ENCODE measurements at regions not wholly inside any gene's neighbourhood (a gene's known extent, or its start where the extent isn't known, plus 50 kb on each side); places are given as distances from the start of the nearest gene placed in this dataset.

- DNase-seq, result peak; percentile 47
These were observed 131.2 kb downstream of the BUD13 start for GRCh38 chr11:116641561-116642045.

DNA sequence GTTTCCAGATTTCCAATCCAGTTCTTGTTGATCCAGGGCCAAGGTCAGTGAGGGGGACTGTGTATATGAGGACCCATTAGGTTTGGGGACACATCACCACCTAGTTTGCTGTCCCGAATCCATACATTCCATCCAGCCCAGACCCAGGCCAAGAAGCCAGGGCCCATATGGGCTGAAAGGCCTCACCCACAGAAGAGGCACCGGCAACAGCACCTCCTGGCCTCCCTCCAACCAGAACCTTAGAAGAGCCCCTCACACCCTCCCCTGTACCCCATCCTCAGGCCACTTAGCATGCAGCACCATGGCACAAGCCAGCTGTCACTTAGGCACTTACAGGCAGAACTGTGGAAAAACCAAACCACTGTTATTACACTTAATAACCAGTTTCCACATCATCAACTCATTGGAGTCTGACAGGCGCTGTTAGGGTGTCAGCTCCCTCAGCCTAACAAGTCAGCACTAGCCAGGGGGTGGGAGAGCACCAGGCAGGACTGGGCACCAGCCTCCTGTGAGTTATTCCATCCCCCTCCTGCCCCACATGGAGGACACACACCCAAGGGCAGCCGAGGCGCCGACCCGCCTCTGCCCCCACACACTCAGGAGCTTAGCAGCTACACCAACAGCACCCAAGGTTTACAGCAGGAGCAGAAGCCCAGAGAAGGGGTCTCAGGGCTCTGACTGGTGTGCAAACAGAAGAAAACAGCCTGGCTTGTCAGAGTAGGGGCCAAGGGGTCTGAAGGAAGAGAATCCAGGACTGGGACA, 132.0 kb downstream of the BUD13 start:
- DNase-seq, result no peak

DNA sequence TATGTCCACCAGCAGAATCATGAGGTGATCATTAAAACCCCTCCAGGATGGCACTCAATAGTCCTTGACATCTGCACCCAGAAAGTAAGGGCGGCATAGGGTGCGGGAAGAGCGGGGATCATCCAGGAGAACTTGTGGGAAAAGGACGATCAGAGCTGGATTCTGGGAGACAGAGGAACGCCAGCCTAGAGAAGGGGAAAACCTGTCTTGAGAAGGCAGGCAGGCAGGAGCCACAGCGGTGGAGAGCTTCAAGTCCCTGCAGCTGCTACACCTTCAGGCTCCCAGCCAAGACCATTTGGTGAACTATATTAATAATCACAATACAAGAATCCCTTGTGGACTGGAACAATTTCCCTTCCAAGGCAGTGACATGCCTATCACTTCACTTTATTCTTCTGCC, 134.3 kb downstream of the BUD13 start:
- no peak for DNase-seq

GRCh38 chr11:116637766-116638165, 135.0 kb downstream of the BUD13 start:
- DNase-seq, result no peak

DNA sequence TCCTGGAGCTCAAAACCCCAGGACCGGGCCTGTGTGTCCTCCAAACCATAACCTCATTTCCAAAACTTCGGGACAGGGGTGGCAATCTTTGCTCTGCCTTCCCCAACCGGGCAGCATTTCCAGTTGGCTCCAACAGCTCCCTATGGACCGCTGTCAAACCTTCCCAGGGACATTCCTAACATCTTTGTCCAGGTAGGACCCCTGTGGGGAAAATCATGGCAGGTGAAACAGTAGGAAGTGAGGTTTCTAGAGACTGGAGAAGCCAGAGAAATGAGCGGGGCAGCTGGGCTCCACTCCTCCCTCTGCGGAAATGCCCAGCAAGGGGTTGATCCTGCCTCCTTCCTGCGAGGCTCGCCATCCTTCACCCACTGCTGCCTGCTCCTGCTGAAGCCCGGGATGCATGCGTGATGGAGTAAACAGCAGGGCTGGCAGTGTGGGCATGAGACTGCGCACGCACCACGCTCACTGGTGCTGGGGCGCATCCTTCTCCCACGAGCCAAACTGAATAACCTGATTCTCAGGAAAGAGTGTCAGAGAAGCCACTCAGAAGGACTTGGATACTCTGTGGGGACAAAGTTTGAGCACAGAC, 136.4 kb downstream of the BUD13 start:
- no peak for DNase-seq

DNA sequence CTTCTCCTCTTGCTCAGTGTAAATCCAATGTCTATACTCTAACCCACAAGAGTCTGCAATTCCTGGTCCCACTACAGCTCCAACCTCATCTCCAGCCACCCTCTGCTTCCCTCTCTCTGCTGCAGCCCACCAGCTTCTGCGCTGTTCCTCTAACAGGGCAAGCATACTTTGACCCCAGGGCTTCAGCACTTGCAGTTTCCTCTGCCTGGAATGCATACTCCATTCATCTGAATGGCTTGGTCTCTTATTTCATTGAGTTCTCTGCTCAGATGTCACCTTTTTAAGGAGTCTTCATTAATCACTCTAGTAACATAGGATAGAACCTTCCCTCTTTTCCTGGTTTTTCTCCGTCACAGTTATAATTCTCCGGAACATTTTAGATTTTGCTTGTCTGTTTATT, 141.6 kb downstream of the BUD13 start:
- no peak for DNase-seq

DNA sequence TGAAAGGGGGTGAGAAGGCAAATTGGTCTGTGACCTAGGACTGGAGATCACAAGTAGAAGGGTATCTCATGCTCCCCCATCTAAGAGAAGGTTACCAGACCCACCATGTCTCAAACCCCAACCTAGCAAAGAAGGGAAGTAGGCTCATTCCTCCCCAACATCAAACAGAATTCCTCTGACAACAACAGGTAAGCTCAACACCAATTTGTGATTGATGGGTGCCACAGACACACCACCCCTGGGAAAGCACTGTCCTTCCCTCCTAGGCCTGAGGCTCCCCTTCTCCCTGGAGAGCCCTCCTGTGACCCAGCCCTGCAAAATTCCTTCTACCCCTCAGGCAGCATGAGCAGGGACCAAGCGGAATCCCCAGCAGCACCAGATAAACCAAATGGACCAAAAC, 154.3 kb downstream of the BUD13 start:
- DNase-seq, result no peak

DNA sequence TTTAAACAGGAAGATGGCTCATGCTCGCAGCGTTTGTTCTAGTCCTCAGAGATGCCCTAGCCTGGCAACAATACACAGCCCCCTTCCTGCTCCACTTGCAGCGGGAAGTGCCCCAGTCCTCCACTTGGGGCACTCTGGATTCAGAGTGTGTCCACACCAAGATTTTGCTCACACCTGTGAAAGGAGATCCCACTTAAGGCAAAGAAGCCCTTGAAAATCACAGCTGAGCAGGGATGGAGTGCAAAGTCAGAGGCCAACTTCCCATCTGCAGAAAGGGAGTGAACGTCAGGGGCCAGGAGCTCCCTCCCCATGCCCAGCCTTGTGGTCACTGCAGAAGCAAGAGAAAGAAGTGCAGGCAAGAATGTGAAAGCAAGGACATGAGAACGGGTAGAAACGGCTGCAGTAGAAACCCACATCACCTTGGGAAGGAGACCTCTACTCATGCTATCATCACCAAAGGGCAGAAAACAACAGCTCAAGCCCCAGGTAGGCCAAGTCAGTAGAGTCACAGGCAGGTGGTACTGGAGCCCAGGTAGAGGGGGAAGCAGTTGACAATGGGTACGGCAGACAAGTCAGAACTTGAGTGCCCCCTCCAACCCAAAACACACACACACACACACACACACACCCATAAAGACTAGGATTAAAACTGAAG, 157.4 kb downstream of the BUD13 start:
- DNase-seq, result no peak

DNA sequence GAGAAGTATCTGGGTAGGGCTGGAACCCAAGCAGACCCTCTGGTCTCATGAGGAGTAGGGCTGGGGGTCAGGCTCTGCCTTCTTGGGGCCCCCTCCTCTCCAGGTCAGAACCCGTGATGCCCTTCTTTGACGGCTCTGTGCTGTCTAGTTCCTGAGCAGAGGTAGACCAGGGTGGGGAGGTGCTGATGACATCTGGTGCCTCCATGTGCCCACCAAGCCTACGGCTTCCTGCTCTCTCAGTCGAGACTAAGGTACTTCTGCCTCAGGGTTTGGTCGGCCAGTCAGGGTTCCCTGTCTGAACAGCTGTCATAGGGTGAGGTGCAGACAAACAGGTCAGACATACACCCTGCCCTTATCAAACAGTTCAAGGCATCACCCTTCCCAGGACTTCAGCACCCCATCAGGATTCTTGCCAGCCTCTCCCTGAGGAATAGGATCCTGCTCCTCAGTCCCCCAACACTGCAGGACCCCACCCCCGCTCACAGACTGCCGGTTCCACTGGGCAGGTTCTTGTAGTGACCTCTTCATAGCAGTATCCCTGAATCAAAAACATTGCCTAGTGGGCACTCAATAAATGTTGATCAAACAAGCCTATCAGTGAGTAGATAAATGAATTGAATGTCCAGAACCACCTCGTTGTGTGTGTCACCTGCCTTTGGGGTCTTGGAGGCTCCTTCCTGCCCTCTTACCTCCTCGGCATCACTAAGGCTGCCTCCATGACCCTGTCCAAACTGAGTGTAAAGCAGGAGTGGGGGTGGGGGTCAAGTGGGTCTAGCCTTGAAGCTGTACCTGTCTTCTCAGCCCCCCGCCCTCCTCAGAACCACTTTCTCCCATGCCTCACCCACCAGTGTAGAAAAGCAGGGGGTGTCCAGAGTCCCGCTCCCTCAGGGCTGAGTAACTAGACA, 158.2 kb downstream of the BUD13 start:
- no peak for DNase-seq

DNA sequence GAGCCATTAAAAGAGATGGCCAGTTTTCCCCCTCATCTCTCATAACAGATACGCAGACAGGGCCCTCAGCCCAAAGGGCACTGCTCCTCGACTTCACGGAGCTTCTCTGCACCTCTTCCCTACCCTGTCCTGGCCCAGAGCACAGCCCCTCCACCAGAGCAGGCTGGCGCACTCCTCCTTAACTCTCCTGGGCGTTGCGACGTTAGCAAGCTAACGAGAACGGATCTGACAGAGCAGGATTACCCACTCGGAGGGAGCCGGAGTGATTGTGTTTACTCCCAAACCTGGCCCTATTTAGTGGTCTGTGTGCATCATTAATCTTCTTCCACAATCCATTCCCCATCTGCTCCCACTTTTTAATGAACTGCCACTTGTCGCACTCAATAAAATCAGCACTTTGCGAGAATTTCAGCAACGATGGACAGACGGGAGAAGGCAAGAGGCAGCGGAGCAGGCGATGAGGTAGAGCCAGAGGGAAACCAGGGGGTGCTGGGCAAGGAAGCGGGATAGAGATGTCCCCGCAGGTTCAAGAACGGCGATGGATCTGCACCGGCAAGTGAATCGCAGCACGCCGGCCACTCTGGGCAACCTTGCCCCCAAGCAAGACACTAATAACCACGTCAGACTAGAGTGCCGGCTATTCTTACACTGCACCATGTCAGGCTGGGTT, 159.4 kb downstream of the BUD13 start:
- no peak for DNase-seq

DNA sequence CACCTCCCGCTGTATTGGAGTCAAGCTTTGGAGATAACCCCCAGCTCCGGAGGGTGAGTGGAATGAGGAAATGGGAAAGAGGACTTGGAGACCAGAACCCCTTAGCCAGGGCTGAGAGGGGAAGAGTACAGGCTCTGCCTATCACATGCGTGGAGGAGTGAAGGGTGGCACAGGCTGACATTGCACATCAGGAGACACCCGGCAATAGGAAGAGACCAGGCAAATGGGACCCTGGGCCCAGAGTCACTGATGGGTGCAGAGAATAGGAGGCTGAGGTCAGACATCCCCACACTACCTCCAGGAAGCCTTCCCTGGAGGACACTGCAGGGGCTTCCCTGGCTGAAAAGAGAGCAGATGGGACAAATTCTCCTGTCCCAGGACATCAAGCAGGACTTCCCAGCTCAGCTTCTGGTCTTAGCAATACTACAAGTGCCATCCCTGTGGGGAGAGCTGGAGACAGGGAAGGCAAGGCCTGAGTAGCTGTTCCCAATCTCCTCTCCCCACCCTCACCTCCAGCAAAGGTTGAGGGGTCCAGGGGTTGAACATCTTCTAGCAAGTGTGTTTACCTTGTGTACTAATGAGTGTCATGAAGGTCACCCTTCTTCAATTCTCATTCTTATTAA, 160.7 kb downstream of the BUD13 start:
- no peak for DNase-seq

DNA sequence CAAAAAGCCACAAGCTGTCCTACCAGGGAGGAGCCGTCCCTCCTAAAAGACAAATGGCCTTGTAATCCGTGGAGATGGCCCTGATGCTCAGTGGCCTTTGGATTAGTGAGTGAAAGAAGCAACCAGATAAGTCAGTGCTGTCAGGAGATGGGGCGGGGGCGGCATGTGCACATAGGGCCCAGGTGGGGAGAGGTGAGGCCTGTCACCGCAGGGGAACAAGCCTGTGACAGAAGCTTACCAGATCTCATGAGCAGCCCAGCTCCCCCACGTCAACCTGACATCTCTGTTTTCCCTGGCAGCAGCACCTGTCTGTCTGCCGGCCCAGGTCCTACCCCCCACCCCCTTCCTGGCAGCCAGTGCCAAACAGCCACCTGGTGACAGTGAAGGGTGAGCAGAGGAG, 162.6 kb downstream of the BUD13 start:
- no peak for DNase-seq

DNA sequence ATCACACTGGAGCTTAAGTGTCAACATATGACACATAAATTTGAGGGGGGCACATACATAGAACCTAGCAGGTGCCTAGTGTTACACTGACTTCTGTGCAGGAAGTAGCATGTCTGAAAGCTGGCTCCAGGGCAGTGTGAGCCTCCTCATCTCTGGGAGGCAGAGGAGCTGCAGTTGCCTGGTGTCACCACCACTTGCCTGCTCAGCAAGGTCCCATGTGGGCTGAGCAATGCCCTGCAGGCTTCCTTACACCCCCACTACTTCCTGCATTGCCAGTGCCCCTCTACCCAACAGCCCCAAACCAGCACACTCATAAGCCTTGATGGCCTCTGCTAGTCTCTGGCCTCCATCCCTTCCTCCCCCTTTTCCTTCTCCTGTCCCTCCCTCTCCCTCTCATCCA, 165.8 kb downstream of the BUD13 start:
- DNase-seq, result no peak

GRCh38 chr11:116605543-116606459, 167.0 kb downstream of the BUD13 start:
- peak; percentile 84 for DNase-seq

DNA sequence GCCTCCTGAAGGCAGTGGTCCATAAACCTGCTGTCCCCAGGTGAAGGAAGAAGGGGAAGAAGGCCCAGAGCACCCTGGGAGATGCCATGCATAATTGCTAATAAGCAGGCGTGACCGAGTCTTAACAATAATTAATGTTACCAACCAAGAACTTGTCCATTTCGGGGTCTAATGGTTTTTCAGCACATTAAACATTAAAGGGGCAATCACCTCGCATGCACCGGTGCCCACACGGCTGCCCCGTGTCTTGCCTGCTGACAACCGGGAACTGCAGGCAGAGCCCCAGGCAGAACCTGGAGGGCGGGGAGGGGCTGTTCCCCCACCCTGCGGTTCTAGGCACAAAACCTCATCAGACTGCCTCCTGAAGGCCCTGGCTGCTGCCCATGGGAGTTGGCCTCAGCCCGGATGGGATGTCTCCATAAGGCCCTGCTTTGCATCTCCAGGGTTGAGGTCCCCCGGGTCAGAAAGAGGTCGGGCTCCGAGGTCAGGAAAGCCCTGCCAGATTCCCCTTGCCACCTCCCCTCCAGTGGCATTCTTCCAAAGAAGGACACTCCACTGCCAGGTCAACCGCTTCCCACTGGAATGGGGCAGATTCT, 169.0 kb downstream of the BUD13 start:
- no peak for DNase-seq

DNA sequence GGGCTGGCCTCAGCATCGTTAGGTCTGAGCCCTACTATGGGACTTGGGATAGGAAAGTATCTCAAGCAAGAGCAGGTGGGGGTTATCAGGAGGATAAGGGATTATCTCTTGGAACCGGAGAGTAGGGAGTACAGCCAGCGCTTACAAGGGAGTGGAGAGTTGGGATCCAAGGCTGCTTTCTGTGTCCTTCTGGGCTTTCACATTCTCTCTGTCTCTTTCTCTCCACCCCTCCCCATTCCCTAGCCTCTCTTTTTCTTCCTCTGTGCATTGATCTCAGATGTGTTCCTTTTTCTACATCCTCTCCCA, 170.2 kb downstream of the BUD13 start:
- DNase-seq, result no peak

DNA sequence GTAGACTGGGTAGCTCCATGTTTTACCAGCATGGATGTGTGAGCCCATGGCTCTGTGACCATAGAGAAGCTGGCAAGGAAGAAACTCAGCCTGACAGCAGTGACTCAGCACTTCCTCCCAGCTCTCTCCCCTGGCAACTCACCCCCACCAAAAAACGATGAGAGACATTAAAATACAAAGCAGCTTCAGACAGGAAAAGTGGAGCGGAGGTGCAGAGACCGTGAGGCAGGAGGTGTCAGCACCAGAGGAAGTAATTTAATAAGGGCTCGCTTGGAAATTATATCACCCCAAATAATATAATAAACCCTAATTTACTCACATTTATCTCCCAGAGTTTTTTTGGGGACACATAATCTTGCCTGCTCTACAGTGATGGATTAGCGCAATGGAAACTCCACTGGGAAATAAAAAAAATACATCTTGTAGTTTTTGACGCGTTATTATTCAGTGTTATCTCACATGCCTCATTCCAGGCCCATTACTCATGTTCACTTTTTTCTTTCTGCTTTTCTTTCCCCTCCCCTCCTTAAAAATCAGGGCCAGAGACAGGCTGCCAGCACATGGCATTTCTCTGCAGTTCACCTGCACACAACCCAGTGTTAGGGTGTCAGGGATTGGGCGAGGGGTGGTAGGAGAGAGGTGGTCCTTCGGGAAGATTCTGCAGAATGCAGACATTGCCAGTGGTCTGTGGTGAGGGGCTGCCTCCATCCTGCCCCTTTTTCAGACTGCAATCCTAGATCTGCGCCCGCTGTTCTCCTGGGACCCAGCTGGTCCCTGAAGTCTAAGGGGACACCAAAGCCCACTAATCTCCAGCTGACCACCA, 170.8 kb downstream of the BUD13 start:
- peak; percentile 27 for DNase-seq

GRCh38 chr11:116600930-116601329, 171.9 kb downstream of the BUD13 start:
- DNase-seq, result no peak

DNA sequence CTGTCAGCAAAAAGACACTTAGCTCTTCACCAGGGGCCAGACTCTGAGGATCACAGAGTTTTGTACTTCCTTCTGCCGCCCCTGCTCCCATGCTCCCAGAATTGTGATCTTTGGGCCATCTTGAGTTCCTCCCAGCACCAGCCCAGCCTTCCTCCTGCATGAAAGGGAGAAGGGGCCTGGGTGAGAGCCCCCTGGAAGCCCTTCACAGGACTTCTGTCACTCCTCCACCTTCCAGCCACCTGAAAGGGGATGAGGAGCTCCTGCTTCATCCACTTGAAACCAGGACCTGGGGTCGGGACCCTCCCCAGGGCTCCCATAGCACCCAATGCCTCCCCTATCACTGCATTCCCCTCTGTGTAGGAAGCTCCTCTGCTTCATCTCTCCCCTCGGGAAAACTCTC, 174.2 kb downstream of the BUD13 start:
- no peak for DNase-seq

DNA sequence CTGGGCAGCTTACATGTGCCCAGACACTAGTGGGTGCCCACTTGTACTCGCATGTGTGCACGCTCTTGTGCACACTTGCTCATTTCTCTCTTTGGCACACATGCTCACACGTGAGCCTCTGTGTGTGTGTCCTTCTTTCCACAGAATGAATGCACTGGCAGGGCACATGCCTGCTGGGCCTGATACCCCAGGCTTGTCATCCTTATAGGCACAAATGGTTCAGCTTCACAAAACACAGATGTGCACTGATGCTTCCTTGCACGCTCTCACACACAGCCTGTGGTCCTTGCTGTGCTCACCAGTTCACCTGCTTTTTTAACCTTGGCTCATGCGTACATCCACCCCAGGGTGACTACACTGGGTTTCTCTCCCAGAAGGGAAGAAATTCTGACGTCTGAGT, 174.8 kb downstream of the BUD13 start:
- no peak for DNase-seq

Data from hematopoietic multipotent progenitor cell treated with erythropoietin and hydrocortisone succinate and interleukin-3 and kit ligand, for 6 days (in vitro differentiated cells).